GM21423 (cell line): ENCODE measurements at regions not wholly inside any gene's neighbourhood (a gene's known extent, or its start where the extent isn't known, plus 50 kb on each side); places are given as distances from the start of the nearest gene placed in this dataset.

Experiments
- ATAC-seq: cut with Tn5 transposase; IDR thresholded peaks from one replicate; pipeline ENCODE4 v1.9.1; 2021; ENCODE audit warnings: mild to moderate bottlenecking, moderate library complexity; ENCODE audit not compliant: unreplicated experiment

- ATAC-seq = no peak
Observed at GRCh38 chr1:63112155-63112900, 210.0 kb upstream of the FOXD3 start.

- no peak for ATAC-seq
Observed at GRCh38 chr1:63115527-63115926, 206.8 kb upstream of the FOXD3 start.

- ATAC-seq = no peak
Observed at GRCh38 chr1:63116016-63116415, 206.4 kb upstream of the FOXD3 start.

- no peak for ATAC-seq
Observed at GRCh38 chr1:63119575-63120155, 202.7 kb upstream of the FOXD3 start.

- no peak for ATAC-seq
Observed at GRCh38 chr1:63122079-63122478, 200.3 kb upstream of the FOXD3 start.

GRCh38 chr1:63124666-63125191 is 197.6 kb upstream of the FOXD3 start:
- peak; percentile 82 for ATAC-seq

GRCh38 chr1:63126104-63126503 is 196.3 kb upstream of the FOXD3 start:
- ATAC-seq = no peak

- no peak for ATAC-seq
Observed at GRCh38 chr1:63127376-63127775, 195.0 kb upstream of the FOXD3 start.

- ATAC-seq = no peak
Observed at GRCh38 chr1:63128556-63128955, 193.8 kb upstream of the FOXD3 start.

- no peak for ATAC-seq
Observed at GRCh38 chr1:63129184-63129583, 193.2 kb upstream of the FOXD3 start.

- ATAC-seq = no peak
Observed at GRCh38 chr1:63129855-63130254, 192.5 kb upstream of the FOXD3 start.

- ATAC-seq = no peak
Observed at GRCh38 chr1:63134501-63135173, 187.7 kb upstream of the FOXD3 start.

- no peak for ATAC-seq
Observed at GRCh38 chr1:63135174-63135512, 187.2 kb upstream of the FOXD3 start.

- no peak for ATAC-seq
Observed at GRCh38 chr1:63135801-63136200, 186.6 kb upstream of the FOXD3 start.

- no peak for ATAC-seq
Observed at GRCh38 chr1:63142001-63142400, 180.4 kb upstream of the FOXD3 start.

- ATAC-seq = no peak
Observed at GRCh38 chr1:63143482-63143881, 178.9 kb upstream of the FOXD3 start.

- no peak for ATAC-seq
Observed at GRCh38 chr1:63147783-63148182, 174.6 kb upstream of the FOXD3 start.

GRCh38 chr1:63148825-63149645 is 173.3 kb upstream of the FOXD3 start:
- ATAC-seq = peak; percentile 62

- no peak for ATAC-seq
Observed at GRCh38 chr1:63152572-63152971, 169.8 kb upstream of the FOXD3 start.

- no peak for ATAC-seq
Observed at GRCh38 chr1:63155437-63155836, 166.9 kb upstream of the FOXD3 start.

GRCh38 chr1:63157085-63157484 is 165.3 kb upstream of the FOXD3 start:
- no peak for ATAC-seq
